Natural killer cell (primary cell): ENCODE measurements at regions not wholly inside any gene's neighbourhood (a gene's known extent, or its start where the extent isn't known, plus 50 kb on each side); places are given as distances from the start of the nearest gene placed in this dataset.

Source experiments
- ATAC-seq, 3 donors: fragments of 150-1000 bp in 2 of 3; fragments of 200-7000 bp in 1 of 3; cut with Tn5 transposase; 1 replicate in 1 of 3; 2 replicates in 2 of 3; pipeline ENCODE4 v1.10.0; 2021; ENCODE audit warnings: mild to moderate bottlenecking in 2 of 3, moderate library complexity in 2 of 3
- DNase-seq, 2 donors: peaks; one replicate each; pipeline versions ENCODE4 v3.0.0 to v3.0.0-alpha.2; 2013 to 2021; ENCODE audit warnings: mixed read lengths in 1 of 2
- H3K27ac ChIP-seq: one replicate; pipeline ENCODE4 v1.5.1; 2013; ENCODE audit warnings: mild to moderate bottlenecking, low read length
- H3K27me3 ChIP-seq: one replicate; pipeline ENCODE4 v1.6.1; 2013; ENCODE audit warnings: low read length; ENCODE audit not compliant: control insufficient read depth, insufficient read depth
- H3K36me3 ChIP-seq: one replicate; pipeline ENCODE4 v1.6.1; 2013; ENCODE audit warnings: low read length; ENCODE audit not compliant: control insufficient read depth, insufficient read depth
- H3K4me1 ChIP-seq: one replicate; pipeline ENCODE4 v1.6.1; 2013; ENCODE audit warnings: low read length; ENCODE audit not compliant: control insufficient read depth, insufficient read depth
- H3K4me3 ChIP-seq: one replicate; pipeline ENCODE4 v1.5.1; 2013; ENCODE audit warnings: low read length
- H3K9me3 ChIP-seq: one replicate; pipeline ENCODE4 v1.6.1; 2013; ENCODE audit warnings: low read length; ENCODE audit not compliant: control insufficient read depth, insufficient read depth
- H3K27ac Mint-ChIP-seq, 2 donors: one replicate each; pipeline ENCODE4 v1.8.0; 2022; ENCODE audit warnings: mild to moderate bottlenecking in 2 of 2, mixed read lengths in 2 of 2, moderate library complexity in 1 of 2
- H3K27me3 Mint-ChIP-seq, 2 donors: one replicate each; pipeline ENCODE4 v1.8.0; 2022; ENCODE audit warnings: low read depth in 2 of 2, mixed read lengths in 2 of 2
- H3K36me3 Mint-ChIP-seq: one replicate; pipeline ENCODE4 v1.8.0; 2022; ENCODE audit warnings: mixed read lengths
- H3K4me1 Mint-ChIP-seq, 2 donors: one replicate each; pipeline ENCODE4 v1.8.0; 2022; ENCODE audit warnings: mixed read lengths in 2 of 2
- H3K4me3 Mint-ChIP-seq: one replicate; pipeline ENCODE4 v1.8.0; 2022; ENCODE audit warnings: mild to moderate bottlenecking, moderate library complexity, mixed read lengths
- H3K9me3 Mint-ChIP-seq, 2 donors: one replicate each; pipeline ENCODE4 v1.8.0; 2022; ENCODE audit warnings: mixed read lengths in 2 of 2
- CTCF ChIP-seq: fragments of 200-600 bp; IDR thresholded peaks from one replicate; pipeline ENCODE4 v1.8.0; 2022; ENCODE audit warnings: antibody characterized with exemption
- WGBS: methylation state at CpG from one replicate; pipeline ENCODE4 v1.1.7; 2013; ENCODE audit warnings: missing lambda C conversion rate; ENCODE audit not compliant: insufficient coverage; 5-methylcytosine and 5-hydroxymethylcytosine counted together
- intact Hi-C: fragments of 100-400 bp; cut with micrococcal nuclease; formaldehyde crosslinking; loops from one replicate; pipeline ENCODE4 v1.14.2; 2022

DNA sequence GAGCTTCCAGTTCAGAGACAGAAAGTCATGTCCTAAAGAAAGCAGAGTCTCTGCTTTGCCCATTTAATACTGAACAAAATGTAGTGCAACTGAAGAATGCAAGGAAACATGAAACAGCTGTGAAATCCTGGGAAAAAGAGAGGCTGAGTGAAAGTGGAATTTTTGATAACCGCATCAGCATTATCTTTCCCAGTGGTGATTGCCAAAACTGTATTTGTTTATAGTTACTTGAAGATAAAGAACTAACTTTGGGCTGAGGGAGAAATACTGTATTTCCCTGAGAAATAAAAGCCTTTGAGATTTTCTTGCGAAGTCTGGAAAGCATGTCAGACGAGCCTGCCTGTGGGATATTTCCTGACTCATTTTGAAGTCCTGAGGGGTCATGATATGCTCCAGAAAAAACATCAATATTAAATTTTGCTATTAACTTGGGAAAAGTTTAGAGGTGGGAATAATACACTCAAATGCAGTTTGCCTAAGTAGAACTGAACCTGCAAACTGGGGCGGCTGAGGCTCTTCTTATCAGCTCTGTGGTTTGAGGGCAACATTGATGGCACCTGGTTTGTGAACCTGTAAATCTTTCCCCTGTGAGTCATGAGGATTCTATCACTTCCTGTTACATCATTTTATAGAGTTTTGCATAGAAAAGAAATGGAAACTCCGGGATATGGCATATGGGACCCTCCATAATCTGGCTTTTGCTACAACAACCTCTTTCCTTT lies 855.3 kb downstream of the MCTP2 start:
- no peak overlapping the region for H3K4me3 Mint-ChIP-seq
- H3K27ac Mint-ChIP-seq, result no peak overlapping the region
- ATAC-seq (no peak), DNase-seq (no peak)
- no peak overlapping the region for H3K27ac ChIP-seq
- H3K36me3 Mint-ChIP-seq, result no peaks in the 10 kb centered on the region
- WGBS, result 71% methylated on average over 5 of the region's 5 CpGs
- H3K4me1 Mint-ChIP-seq, result no peaks in the 10 kb centered on the region
- H3K9me3 Mint-ChIP-seq, result no peaks in the 10 kb centered on the region
- TF ChIP-seq CTCF, result no peak
- H3K4me3 ChIP-seq, result no peak overlapping the region
- peaks cover 3 to 6% of the 10 kb centered on the region in 2 donors for H3K27me3 Mint-ChIP-seq
- no peaks in the 10 kb centered on the region for H3K9me3 ChIP-seq
- H3K27me3 ChIP-seq, result no peaks in the 10 kb centered on the region
- intact Hi-C loops, result no loop called here
- no peaks in the 10 kb centered on the region for H3K4me1 ChIP-seq
- no peaks in the 10 kb centered on the region for H3K36me3 ChIP-seq

- DNase-seq (no peak), ATAC-seq (no peak)
- Mint-ChIP-seq H3K4me3 (no peak overlapping the region), H3K27ac (no peak overlapping the region), H3K36me3 (no peaks in the 10 kb centered on the region), H3K4me1 (no peaks in the 10 kb centered on the region), H3K9me3 (no peaks in the 10 kb centered on the region), H3K27me3 (peaks cover 3 to 6% of the 10 kb centered on the region in 2 donors)
- H3K4me1 ChIP-seq, result no peaks in the 10 kb centered on the region
- H3K4me3 ChIP-seq, result no peak overlapping the region
- intact Hi-C loops, result no loop called here
- no peaks in the 10 kb centered on the region for H3K36me3 ChIP-seq
- H3K27ac ChIP-seq, result no peak overlapping the region
- TF ChIP-seq CTCF, result no peak
- no peaks in the 10 kb centered on the region for H3K9me3 ChIP-seq
- no peaks in the 10 kb centered on the region for H3K27me3 ChIP-seq
Observed at GRCh38 chr15:95087253-95087609, 855.9 kb downstream of the MCTP2 start.

DNA sequence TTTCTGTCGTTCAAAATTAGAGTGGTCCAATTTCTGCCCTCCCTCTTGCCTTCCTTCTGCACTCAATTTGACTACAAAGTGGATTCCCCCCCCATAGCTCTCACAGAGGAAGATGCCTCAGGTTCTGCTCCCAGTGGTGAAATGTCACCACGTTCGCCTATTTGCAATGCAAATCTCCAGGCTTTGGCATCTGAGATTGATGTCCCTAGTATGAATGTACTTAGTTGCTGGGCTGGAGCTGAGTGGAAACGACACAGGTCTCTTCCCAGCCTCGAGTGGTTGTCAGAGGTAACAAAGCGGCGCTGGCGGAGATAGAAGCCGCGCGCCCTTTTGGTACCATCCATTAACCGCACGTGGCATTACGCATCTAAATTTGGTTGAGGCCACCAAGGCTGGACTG lies 860.1 kb downstream of the MCTP2 start:
- no peaks in the 10 kb centered on the region for H3K4me1 ChIP-seq
- 93% methylated on average over 14 of the region's 14 CpGs for WGBS

More for the DNA sequence above, 860.1 kb downstream of the MCTP2 start:
- Histone ChIP-seq H3K36me3 (no peaks in the 10 kb centered on the region), H3K4me3 (no peak overlapping the region), H3K9me3 (no peaks in the 10 kb centered on the region), H3K27me3 (no peaks in the 10 kb centered on the region), H3K27ac (no peak overlapping the region)
- ATAC-seq (no peak), DNase-seq (no peak)
- intact Hi-C loops, result no loop called here
- Mint-ChIP-seq H3K36me3 (no peaks in the 10 kb centered on the region), H3K27ac (no peak overlapping the region), H3K9me3 (no peaks in the 10 kb centered on the region), H3K4me3 (no peak overlapping the region), H3K4me1 (no peaks in the 10 kb centered on the region), H3K27me3 (peaks cover 3 to 6% of the 10 kb centered on the region in 2 donors)
- no peak for TF ChIP-seq CTCF
